H9 (cell line): ENCODE measurements at regions not wholly inside any gene's neighbourhood (a gene's known extent, or its start where the extent isn't known, plus 50 kb on each side); places are given as distances from the start of the nearest gene placed in this dataset.

Source experiments
- DNase-seq: peaks from one replicate; pipeline ENCODE4 v3.0.0-alpha.2; 2017
- H2AFZ ChIP-seq: one replicate; pipeline ENCODE4 v1.6.1; 2013; ENCODE audit warnings: mild to moderate bottlenecking, low read length, control low read depth, moderate library complexity
- H2AK5ac ChIP-seq: 2 replicates; pipeline ENCODE4 v1.6.1; 2013; ENCODE audit warnings: low read length, control low read depth, mixed read lengths; ENCODE audit not compliant: insufficient read length
- H2BK120ac ChIP-seq: one replicate; pipeline ENCODE4 v1.6.1; 2013; ENCODE audit warnings: low read depth, mild to moderate bottlenecking, low read length, control low read depth, inconsistent platforms; ENCODE audit not compliant: poor library complexity, severe bottlenecking
- H2BK12ac ChIP-seq: 2 replicates; pipeline ENCODE4 v1.6.1; 2013; ENCODE audit warnings: low read length, control low read depth, mixed read lengths, low read depth; ENCODE audit not compliant: insufficient read length
- H2BK15ac ChIP-seq: 2 replicates; pipeline ENCODE4 v1.6.1; 2013; ENCODE audit warnings: low read depth, low read length, control low read depth
- H2BK20ac ChIP-seq: one replicate; pipeline ENCODE4 v1.6.1; 2013; ENCODE audit warnings: low read depth, mild to moderate bottlenecking, low read length, control low read depth, inconsistent platforms; ENCODE audit not compliant: poor library complexity, severe bottlenecking
- H2BK5ac ChIP-seq: 2 replicates; pipeline ENCODE4 v1.6.1; 2013; ENCODE audit warnings: low read length, control low read depth, mixed read lengths; ENCODE audit not compliant: insufficient read length
- H3K14ac ChIP-seq: 2 replicates; pipeline ENCODE4 v1.6.1; 2013; ENCODE audit warnings: low read length, control low read depth; ENCODE audit not compliant: insufficient read depth
- H3K18ac ChIP-seq: 2 replicates; pipeline ENCODE4 v1.6.1; 2013; ENCODE audit warnings: low read depth, mild to moderate bottlenecking, mixed read lengths, low read length, control low read depth; ENCODE audit not compliant: insufficient read length
- H3K23ac ChIP-seq: 2 replicates; pipeline ENCODE4 v1.6.1; 2013; ENCODE audit warnings: low read length, control low read depth, mixed read lengths, low read depth; ENCODE audit not compliant: insufficient read length
- H3K23me2 ChIP-seq: 2 replicates; pipeline ENCODE4 v1.6.1; 2013; ENCODE audit warnings: low read depth, mild to moderate bottlenecking, mixed read lengths, low read length, control low read depth; ENCODE audit not compliant: insufficient read length, poor library complexity, severe bottlenecking
- H3K27ac ChIP-seq: 2 replicates; pipeline ENCODE4 v1.5.1; 2013; ENCODE audit warnings: low read length, control low read depth, mixed read lengths, low read depth; ENCODE audit not compliant: insufficient read length
- H3K27me3 ChIP-seq: 2 replicates; pipeline ENCODE4 v1.6.1; 2013; ENCODE audit warnings: low read length, control low read depth, inconsistent platforms; ENCODE audit not compliant: insufficient read depth
- H3K4ac ChIP-seq: 2 replicates; pipeline ENCODE4 v1.6.1; 2013; ENCODE audit warnings: low read depth, mild to moderate bottlenecking, control low read depth, inconsistent platforms, low read length, moderate library complexity
- H3K4me1 ChIP-seq: 2 replicates; pipeline ENCODE4 v1.6.1; 2013; ENCODE audit warnings: low read length, control low read depth, inconsistent platforms; ENCODE audit not compliant: insufficient read depth
- H3K4me2 ChIP-seq: 2 replicates; pipeline ENCODE4 v1.6.1; 2013; ENCODE audit warnings: low read length, control low read depth, mixed read lengths; ENCODE audit not compliant: insufficient read length, insufficient read depth
- H3K56ac ChIP-seq: 2 replicates; pipeline ENCODE4 v1.6.1; 2013; ENCODE audit warnings: low read depth, mild to moderate bottlenecking, mixed read lengths, low read length, control low read depth; ENCODE audit not compliant: insufficient read length
- H3K79me1 ChIP-seq: 2 replicates; pipeline ENCODE4 v1.6.1; 2013; ENCODE audit warnings: low read depth, mild to moderate bottlenecking, moderate library complexity, low read length, control low read depth, inconsistent platforms; ENCODE audit not compliant: insufficient read depth, poor library complexity, severe bottlenecking
- H3K79me2 ChIP-seq: 2 replicates; pipeline ENCODE4 v1.6.1; 2013; ENCODE audit warnings: low read length, control low read depth, inconsistent platforms; ENCODE audit not compliant: insufficient read depth
- H3K9ac ChIP-seq: 2 replicates; pipeline ENCODE4 v1.6.1; 2013; ENCODE audit warnings: low read length, control low read depth, mixed read lengths; ENCODE audit not compliant: insufficient read length; ENCODE audit errors: extremely low read depth
- H3K9me3 ChIP-seq: one replicate; pipeline ENCODE4 v1.6.1; 2013; ENCODE audit warnings: low read depth, low read length, inconsistent platforms; ENCODE audit not compliant: control insufficient read depth
- H3T11ph ChIP-seq: one replicate; pipeline ENCODE4 v1.6.1; 2013; ENCODE audit warnings: mild to moderate bottlenecking, low read length, control low read depth, inconsistent platforms
- H4K20me1 ChIP-seq: one replicate; pipeline ENCODE4 v1.6.1; 2013; ENCODE audit not compliant: control insufficient read depth, insufficient read length, insufficient read depth
- H4K5ac ChIP-seq: 2 replicates; pipeline ENCODE4 v1.6.1; 2013; ENCODE audit warnings: low read depth, mild to moderate bottlenecking, mixed read lengths, low read length, control low read depth; ENCODE audit not compliant: insufficient read length
- H4K8ac ChIP-seq: replicated peaks from 2 replicates; pipeline ENCODE4 v1.6.1; 2013; ENCODE audit warnings: low read length, control low read depth, mixed read lengths, low read depth; ENCODE audit not compliant: insufficient read length
- H4K91ac ChIP-seq: 2 replicates; pipeline ENCODE4 v1.6.1; 2013; ENCODE audit warnings: low read depth, mild to moderate bottlenecking, moderate library complexity, mixed read lengths, low read length, control low read depth; ENCODE audit not compliant: insufficient read length
- H3K27ac Mint-ChIP-seq, 3 experiments: 2 replicates in 2 of 3; 3 replicates in 1 of 3; pipeline ENCODE4 v1.8.0; 2020 to 2021; ENCODE audit warnings: mixed read lengths in 3 of 3, mild to moderate bottlenecking in 1 of 3, moderate library complexity in 1 of 3
- H3K27me3 Mint-ChIP-seq: 2 replicates; pipeline ENCODE4 v1.8.0; 2021; ENCODE audit warnings: low read depth, mild to moderate bottlenecking, moderate library complexity, mixed read lengths
- H3K36me3 Mint-ChIP-seq, 3 experiments: 2 replicates in 2 of 3; 3 replicates in 1 of 3; pipeline ENCODE4 v1.8.0; 2020 to 2021; ENCODE audit warnings: low read depth in 3 of 3, mixed read lengths in 3 of 3; ENCODE audit not compliant: insufficient read depth in 1 of 3
- H3K4me1 Mint-ChIP-seq, 2 experiments: 2 replicates each; pipeline ENCODE4 v1.8.0; 2020; ENCODE audit warnings: mixed read lengths in 2 of 2
- H3K4me3 Mint-ChIP-seq, 2 experiments: 2 replicates in 1 of 2; 3 replicates in 1 of 2; pipeline ENCODE4 v1.8.0; 2020 to 2021; ENCODE audit warnings: mild to moderate bottlenecking in 2 of 2, mixed read lengths in 2 of 2, moderate library complexity in 1 of 2
- H3K9me3 Mint-ChIP-seq, 2 experiments: 2 replicates in 1 of 2; 3 replicates in 1 of 2; pipeline ENCODE4 v1.8.0; 2020; ENCODE audit warnings: mild to moderate bottlenecking in 2 of 2, mixed read lengths in 2 of 2, moderate library complexity in 1 of 2
- WGBS: extraction: QIAGEN DNeasy Blood & Tissue Kit; methylation state at CpG from one replicate; pipeline ENCODE4 v1.1.7; 2013; ENCODE audit warnings: missing lambda C conversion rate, low lambda C conversion rate, mixed read lengths; ENCODE audit not compliant: insufficient read length; ENCODE audit errors: extremely low coverage; 5-methylcytosine and 5-hydroxymethylcytosine counted together
- TF ChIP-seq, protein P1 (sequence below): fragments of 200-600 bp; sonication (generic); conservative IDR thresholded peaks from 3 replicates; pipeline ENCODE4 v1.8.0; 2021; ENCODE audit warnings: antibody characterized with exemption, mild to moderate bottlenecking

DNA sequence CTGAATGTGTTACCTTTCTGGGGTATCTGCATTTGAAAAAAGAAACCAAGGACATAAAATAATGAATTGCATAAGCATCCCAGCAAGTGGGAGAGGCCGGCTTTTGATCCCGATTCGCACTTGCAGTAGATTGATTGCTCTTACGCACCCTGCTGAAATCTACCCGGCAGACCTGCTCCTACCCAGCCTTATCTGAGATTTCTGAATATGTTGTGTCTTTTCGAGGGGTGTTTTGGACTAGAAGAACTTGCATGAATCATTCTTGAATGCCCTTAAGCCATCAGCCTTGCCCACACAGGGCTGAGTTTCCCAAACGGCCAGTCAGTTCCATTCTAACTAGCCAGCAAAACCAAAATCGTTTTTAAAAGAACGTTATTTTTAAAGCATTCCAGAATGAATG, 174.4 kb upstream of the BCOR start:
- no peak overlapping the region for H2AFZ ChIP-seq
- no peak overlapping the region for H4K5ac ChIP-seq

More for the DNA sequence above, 174.4 kb upstream of the BCOR start:
- H2AK5ac ChIP-seq, result no peak overlapping the region
- H3T11ph ChIP-seq, result no peak overlapping the region
- no peak overlapping the region for H3K4me2 ChIP-seq
- H2BK12ac ChIP-seq, result no peak overlapping the region
- no peak overlapping the region for H3K14ac ChIP-seq
- H4K91ac ChIP-seq, result no peak overlapping the region
- no peak overlapping the region for H3K4ac ChIP-seq
- Mint-ChIP-seq H3K36me3 (peaks cover 0 to 8% (median 0%) of the 10 kb centered on the region in 3 experiments; a peak in 2 of 7 replicates), H3K27ac (no peak overlapping the region), H3K4me1 (peaks cover 16 to 19% of the 10 kb centered on the region in 2 experiments), H3K27me3 (peaks cover 21% of the 10 kb centered on the region), H3K4me3 (no peak overlapping the region), H3K9me3 (peaks cover 69 to 71% of the 10 kb centered on the region in 2 experiments)
- H2BK5ac ChIP-seq, result no peak overlapping the region
- no peaks in the 10 kb centered on the region for H4K20me1 ChIP-seq
- H3K23ac ChIP-seq, result no peak overlapping the region
- no peak overlapping the region for H3K56ac ChIP-seq
- H3K27ac ChIP-seq, result no peak overlapping the region
- no peak overlapping the region for H2BK20ac ChIP-seq
- no peak overlapping the region for H2BK120ac ChIP-seq
- no peak overlapping the region for H4K8ac ChIP-seq
- no peak overlapping the region for H3K9ac ChIP-seq
- DNase-seq, result no peak
- H3K79me1 ChIP-seq, result no peaks in the 10 kb centered on the region
- no CpG with 5 or more reads among the region's 9 CpGs for WGBS
- no peak overlapping the region for H3K18ac ChIP-seq
- peaks cover 2% of the 10 kb centered on the region for H3K23me2 ChIP-seq
- TF ChIP-seq, protein P1, sequence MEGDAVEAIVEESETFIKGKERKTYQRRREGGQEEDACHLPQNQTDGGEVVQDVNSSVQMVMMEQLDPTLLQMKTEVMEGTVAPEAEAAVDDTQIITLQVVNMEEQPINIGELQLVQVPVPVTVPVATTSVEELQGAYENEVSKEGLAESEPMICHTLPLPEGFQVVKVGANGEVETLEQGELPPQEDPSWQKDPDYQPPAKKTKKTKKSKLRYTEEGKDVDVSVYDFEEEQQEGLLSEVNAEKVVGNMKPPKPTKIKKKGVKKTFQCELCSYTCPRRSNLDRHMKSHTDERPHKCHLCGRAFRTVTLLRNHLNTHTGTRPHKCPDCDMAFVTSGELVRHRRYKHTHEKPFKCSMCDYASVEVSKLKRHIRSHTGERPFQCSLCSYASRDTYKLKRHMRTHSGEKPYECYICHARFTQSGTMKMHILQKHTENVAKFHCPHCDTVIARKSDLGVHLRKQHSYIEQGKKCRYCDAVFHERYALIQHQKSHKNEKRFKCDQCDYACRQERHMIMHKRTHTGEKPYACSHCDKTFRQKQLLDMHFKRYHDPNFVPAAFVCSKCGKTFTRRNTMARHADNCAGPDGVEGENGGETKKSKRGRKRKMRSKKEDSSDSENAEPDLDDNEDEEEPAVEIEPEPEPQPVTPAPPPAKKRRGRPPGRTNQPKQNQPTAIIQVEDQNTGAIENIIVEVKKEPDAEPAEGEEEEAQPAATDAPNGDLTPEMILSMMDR, result no peak
- no peak overlapping the region for H2BK15ac ChIP-seq
- no peaks in the 10 kb centered on the region for H3K9me3 ChIP-seq
- peaks cover 3% of the 10 kb centered on the region; the same call in 1 of the 2 replicates for H3K27me3 ChIP-seq
- no peaks in the 10 kb centered on the region for H3K79me2 ChIP-seq
- H3K4me1 ChIP-seq, result no peaks in the 10 kb centered on the region; the same call in 1 of the 2 replicates
